ENCODE measurements at regions not wholly inside any gene's neighbourhood (a gene's known extent, or its start where the extent isn't known, plus 50 kb on each side); places are given as distances from the start of the nearest gene placed in this dataset.

DNA sequence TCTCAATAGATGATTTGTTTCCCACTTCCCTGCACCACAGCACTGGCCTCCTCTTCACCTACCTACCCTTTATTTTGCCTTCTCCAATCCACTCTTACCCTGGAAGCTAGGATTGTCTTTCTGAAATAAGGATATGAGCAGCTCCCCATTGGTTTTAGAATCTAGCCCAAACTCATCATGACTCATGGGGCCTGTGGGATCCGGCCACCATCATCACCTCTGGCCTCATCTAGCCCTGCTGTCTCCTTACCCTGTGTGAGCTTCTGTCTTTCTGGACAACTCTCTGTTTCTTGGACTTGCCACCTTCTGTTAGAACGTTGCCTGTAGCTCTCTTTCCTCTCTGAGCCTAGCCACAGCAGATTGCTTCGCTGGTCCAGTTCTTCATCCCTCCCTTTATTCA, 277.1 kb downstream of the PAX1 start:
- H3K36me3 ChIP-seq: no peaks in the 10 kb centered on the region
- H3K9me3 ChIP-seq (replicated peaks): peaks cover 6% of the 10 kb centered on the region
- intact Hi-C loops (cut with micrococcal nuclease): no loop called here
- H3K4me3 ChIP-seq: no peak overlapping the region
- no peak for DNase-seq
- H3K27me3 ChIP-seq (ENCODE audit: low read depth): no peaks in the 10 kb centered on the region
- no peaks in the 10 kb centered on the region for H3K4me1 ChIP-seq
- no peak overlapping the region for H3K27ac ChIP-seq (replicated peaks)
- TF ChIP-seq, protein P1, sequence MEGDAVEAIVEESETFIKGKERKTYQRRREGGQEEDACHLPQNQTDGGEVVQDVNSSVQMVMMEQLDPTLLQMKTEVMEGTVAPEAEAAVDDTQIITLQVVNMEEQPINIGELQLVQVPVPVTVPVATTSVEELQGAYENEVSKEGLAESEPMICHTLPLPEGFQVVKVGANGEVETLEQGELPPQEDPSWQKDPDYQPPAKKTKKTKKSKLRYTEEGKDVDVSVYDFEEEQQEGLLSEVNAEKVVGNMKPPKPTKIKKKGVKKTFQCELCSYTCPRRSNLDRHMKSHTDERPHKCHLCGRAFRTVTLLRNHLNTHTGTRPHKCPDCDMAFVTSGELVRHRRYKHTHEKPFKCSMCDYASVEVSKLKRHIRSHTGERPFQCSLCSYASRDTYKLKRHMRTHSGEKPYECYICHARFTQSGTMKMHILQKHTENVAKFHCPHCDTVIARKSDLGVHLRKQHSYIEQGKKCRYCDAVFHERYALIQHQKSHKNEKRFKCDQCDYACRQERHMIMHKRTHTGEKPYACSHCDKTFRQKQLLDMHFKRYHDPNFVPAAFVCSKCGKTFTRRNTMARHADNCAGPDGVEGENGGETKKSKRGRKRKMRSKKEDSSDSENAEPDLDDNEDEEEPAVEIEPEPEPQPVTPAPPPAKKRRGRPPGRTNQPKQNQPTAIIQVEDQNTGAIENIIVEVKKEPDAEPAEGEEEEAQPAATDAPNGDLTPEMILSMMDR (IDR thresholded peaks at IDR 0.05; ENCODE audit: borderline replicate concordance): no peak

- TF ChIP-seq, protein P1 (IDR thresholded peaks at IDR 0.05; ENCODE audit: borderline replicate concordance): no peak
- intact Hi-C loops (cut with micrococcal nuclease): no loop called here
- Histone ChIP-seq H3K27me3 (ENCODE audit: low read depth) (no peaks in the 10 kb centered on the region), H3K27ac (replicated peaks) (peak overlapping the region; percentile 42), H3K4me1 (no peaks in the 10 kb centered on the region), H3K4me3 (no peak overlapping the region), H3K36me3 (no peaks in the 10 kb centered on the region), H3K9me3 (replicated peaks) (peaks cover 2% of the 10 kb centered on the region)
- DNase-seq: no peak
These were observed 276.3 kb downstream of the PAX1 start for GRCh38 chr20:21981597-21982344.

DNA sequence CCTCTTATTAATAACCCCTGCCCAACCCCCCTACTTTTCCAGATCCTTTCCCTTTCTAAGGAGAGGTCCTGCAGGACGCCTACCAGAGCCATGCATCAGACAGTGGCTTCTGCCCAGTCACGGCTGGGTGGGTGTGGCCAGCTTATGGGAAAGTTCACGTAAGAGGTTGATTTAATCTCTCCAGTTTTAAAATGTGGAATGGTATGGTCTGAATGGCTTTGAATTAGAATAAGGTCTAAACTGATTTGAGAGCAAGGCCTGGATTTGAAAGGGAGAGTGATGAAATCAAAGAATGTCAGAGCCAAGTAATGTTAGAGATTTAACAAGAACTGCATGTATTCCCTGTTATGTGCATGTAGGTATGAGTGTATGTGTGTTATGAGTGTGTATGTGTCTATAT, 275.7 kb downstream of the PAX1 start:
- H3K9me3 ChIP-seq (replicated peaks): peaks cover 3% of the 10 kb centered on the region
- intact Hi-C loops (cut with micrococcal nuclease): no loop called here
- no peak overlapping the region for H3K4me3 ChIP-seq
- DNase-seq: no peak
- H3K27ac ChIP-seq (replicated peaks): peak overlapping the region; percentile 42
- H3K4me1 ChIP-seq: no peaks in the 10 kb centered on the region
- no peaks in the 10 kb centered on the region for H3K27me3 ChIP-seq (ENCODE audit: low read depth)
- no peaks in the 10 kb centered on the region for H3K36me3 ChIP-seq
- TF ChIP-seq, protein P1 (IDR thresholded peaks at IDR 0.05; ENCODE audit: borderline replicate concordance): no peak

- H3K9me3 ChIP-seq (replicated peaks): peaks cover 27% of the 10 kb centered on the region
- intact Hi-C loops (cut with micrococcal nuclease): no loop called here
- TF ChIP-seq, protein P1 (IDR thresholded peaks at IDR 0.05; ENCODE audit: borderline replicate concordance): no peak
- H3K27ac ChIP-seq (replicated peaks): no peak overlapping the region
- no peak for DNase-seq
- H3K4me1 ChIP-seq: no peaks in the 10 kb centered on the region
- no peaks in the 10 kb centered on the region for H3K27me3 ChIP-seq (ENCODE audit: low read depth)
- H3K36me3 ChIP-seq: no peaks in the 10 kb centered on the region
- no peak overlapping the region for H3K4me3 ChIP-seq
These were observed 266.0 kb downstream of the PAX1 start for GRCh38 chr20:21971436-21971835.

GRCh38 chr20:21968486-21968885, 263.0 kb downstream of the PAX1 start:
- TF ChIP-seq, protein P1 (IDR thresholded peaks at IDR 0.05; ENCODE audit: borderline replicate concordance): no peak
- Histone ChIP-seq H3K4me3 (no peak overlapping the region), H3K27me3 (ENCODE audit: low read depth) (no peaks in the 10 kb centered on the region), H3K36me3 (no peaks in the 10 kb centered on the region), H3K4me1 (no peaks in the 10 kb centered on the region), H3K27ac (replicated peaks) (no peak overlapping the region), H3K9me3 (replicated peaks) (peaks cover 4% of the 10 kb centered on the region)
- intact Hi-C loops (cut with micrococcal nuclease): no loop called here
- DNase-seq: no peak
